ENCODE measurements at regions not wholly inside any gene's neighbourhood (a gene's known extent, or its start where the extent isn't known, plus 50 kb on each side); places are given as distances from the start of the nearest gene placed in this dataset.

DNA sequence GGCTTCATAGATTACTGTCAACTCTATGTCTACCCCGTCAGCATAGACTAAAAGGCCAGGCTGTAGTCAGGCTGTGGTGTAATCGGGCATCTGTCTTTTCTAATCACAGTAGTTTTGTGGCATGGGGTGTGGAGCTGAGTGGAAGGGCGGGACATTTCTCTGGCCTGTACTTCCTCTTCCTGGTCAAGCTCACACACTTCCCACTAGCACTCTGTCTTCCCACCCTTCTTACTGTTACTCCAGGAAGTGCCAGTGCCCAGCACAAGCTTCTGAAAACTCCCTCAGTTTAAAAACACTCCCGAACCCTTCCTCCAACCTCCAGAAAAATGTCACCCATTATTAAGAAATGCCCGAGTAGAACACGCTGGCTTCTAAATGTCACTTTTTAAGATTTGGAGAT is 229.8 kb downstream of the KLF5 start:
- H3K27ac Mint-ChIP-seq, result peak overlapping the region; percentile 89
- peaks cover 9% of the 10 kb centered on the region for H3K4me1 Mint-ChIP-seq (ENCODE audit: unreplicated experiment)
- TF ChIP-seq, protein P1, sequence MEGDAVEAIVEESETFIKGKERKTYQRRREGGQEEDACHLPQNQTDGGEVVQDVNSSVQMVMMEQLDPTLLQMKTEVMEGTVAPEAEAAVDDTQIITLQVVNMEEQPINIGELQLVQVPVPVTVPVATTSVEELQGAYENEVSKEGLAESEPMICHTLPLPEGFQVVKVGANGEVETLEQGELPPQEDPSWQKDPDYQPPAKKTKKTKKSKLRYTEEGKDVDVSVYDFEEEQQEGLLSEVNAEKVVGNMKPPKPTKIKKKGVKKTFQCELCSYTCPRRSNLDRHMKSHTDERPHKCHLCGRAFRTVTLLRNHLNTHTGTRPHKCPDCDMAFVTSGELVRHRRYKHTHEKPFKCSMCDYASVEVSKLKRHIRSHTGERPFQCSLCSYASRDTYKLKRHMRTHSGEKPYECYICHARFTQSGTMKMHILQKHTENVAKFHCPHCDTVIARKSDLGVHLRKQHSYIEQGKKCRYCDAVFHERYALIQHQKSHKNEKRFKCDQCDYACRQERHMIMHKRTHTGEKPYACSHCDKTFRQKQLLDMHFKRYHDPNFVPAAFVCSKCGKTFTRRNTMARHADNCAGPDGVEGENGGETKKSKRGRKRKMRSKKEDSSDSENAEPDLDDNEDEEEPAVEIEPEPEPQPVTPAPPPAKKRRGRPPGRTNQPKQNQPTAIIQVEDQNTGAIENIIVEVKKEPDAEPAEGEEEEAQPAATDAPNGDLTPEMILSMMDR (conservative IDR thresholded peaks at IDR 0.05), result no peak
- DNase-seq (ENCODE audit: extremely low spot score, unreplicated experiment), result no peak
- H3K27me3 Mint-ChIP-seq, result no peaks in the 10 kb centered on the region
- H3K4me3 Mint-ChIP-seq, result peak overlapping the region; percentile 27
- H3K9me3 Mint-ChIP-seq, result peaks cover 21% of the 10 kb centered on the region
- peaks cover 3% of the 10 kb centered on the region for H3K36me3 Mint-ChIP-seq

- Mint-ChIP-seq H3K4me1 (ENCODE audit: unreplicated experiment) (peaks cover 9% of the 10 kb centered on the region), H3K27ac (peak overlapping the region; percentile 89), H3K9me3 (peaks cover 21% of the 10 kb centered on the region), H3K27me3 (no peaks in the 10 kb centered on the region), H3K36me3 (peaks cover 3% of the 10 kb centered on the region), H3K4me3 (no peak overlapping the region)
- DNase-seq (ENCODE audit: extremely low spot score, unreplicated experiment), result no peak
- TF ChIP-seq, protein P1 (conservative IDR thresholded peaks at IDR 0.05), result no peak
Observed at GRCh38 chr13:73287831-73288230, 229.0 kb downstream of the KLF5 start.

DNA sequence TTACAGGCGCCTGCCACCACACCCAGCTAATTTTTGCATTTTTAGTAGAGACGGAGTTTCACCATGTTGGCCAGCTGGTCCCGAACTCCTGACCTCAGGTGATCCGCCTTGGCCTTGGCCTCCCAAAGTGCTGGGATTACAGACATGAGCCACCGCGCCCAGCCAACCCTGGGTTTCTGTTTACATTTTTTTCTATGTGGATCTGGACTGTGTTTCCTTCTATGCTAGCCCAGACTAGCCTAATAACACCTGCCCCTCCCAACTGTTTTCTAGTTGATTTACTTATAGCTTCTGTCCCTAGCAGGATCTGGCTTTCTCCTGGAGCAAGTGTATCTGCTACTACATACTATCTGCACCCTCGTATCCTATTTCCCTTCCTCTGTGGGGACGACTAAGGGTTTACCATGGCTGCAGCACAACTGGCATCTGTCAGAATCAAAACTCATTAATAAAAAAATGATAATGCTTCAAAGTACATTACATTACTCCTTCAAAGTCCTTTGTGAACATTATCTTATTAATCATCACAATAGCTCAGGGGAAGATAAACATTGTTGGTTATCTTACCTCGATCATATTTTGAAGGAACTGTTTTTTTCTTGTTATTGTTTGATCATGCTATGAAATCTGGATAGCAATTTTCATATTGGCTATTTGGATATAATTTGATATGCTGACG is 228.3 kb downstream of the KLF5 start:
- H3K4me3 Mint-ChIP-seq, result peak overlapping the region; percentile 28
- peaks cover 3% of the 10 kb centered on the region for H3K36me3 Mint-ChIP-seq
- peaks cover 21% of the 10 kb centered on the region for H3K9me3 Mint-ChIP-seq
- TF ChIP-seq, protein P1 (conservative IDR thresholded peaks at IDR 0.05), result no peak
- H3K4me1 Mint-ChIP-seq (ENCODE audit: unreplicated experiment), result peaks cover 9% of the 10 kb centered on the region
- no peak for DNase-seq (ENCODE audit: extremely low spot score, unreplicated experiment)
- H3K27me3 Mint-ChIP-seq, result no peaks in the 10 kb centered on the region
- peak overlapping the region; percentile 89 for H3K27ac Mint-ChIP-seq

- peaks cover 21% of the 10 kb centered on the region for H3K9me3 Mint-ChIP-seq
- TF ChIP-seq, protein P1 (conservative IDR thresholded peaks at IDR 0.05), result peak; percentile 31
- H3K36me3 Mint-ChIP-seq, result peaks cover 3% of the 10 kb centered on the region
- H3K27me3 Mint-ChIP-seq, result no peaks in the 10 kb centered on the region
- DNase-seq (ENCODE audit: extremely low spot score, unreplicated experiment), result no peak
- peaks cover 9% of the 10 kb centered on the region for H3K4me1 Mint-ChIP-seq (ENCODE audit: unreplicated experiment)
- peak overlapping the region; percentile 89 for H3K27ac Mint-ChIP-seq
- no peak overlapping the region for H3K4me3 Mint-ChIP-seq
Observed at GRCh38 chr13:73286177-73286576, 227.4 kb downstream of the KLF5 start.

DNA sequence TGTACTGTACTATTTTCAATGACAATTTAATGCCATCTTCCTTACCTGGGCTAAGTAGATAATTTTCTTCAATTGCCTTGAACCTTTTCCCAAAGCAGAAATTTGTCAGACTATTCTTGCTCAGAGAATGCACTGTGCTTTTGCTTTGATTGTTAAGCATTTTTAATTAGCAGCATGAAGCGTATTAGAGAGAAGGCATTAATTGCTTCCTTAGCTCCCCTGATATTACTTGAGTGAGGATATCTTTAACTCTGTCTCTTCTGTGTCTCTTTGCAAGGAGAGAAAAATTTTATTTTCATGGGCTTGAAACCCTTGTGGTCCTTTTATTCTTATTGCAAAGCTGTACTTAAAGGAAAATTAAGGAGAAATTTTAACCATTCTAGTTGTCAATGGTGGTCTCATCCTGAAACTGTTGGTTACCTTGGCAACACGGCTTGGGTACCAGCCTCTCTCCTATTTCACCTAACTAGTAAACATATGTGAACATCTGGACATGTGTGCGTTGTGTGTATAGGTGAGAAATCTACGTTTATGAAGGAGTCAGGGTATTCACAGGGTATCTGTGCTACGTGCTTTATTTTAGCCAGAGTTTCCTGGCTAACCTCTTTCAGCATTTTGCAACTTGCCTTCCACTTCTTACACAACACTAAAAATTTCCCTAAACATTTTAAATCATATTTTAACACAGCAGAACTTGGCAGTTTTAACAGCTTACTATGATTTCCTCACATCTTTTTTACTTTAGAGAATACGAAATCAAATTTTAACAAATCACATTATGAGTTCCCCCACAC is 225.5 kb downstream of the KLF5 start:
- peaks cover 20% of the 10 kb centered on the region for H3K9me3 Mint-ChIP-seq
- peaks cover 8% of the 10 kb centered on the region for H3K4me1 Mint-ChIP-seq (ENCODE audit: unreplicated experiment)
- peaks cover 3% of the 10 kb centered on the region for H3K36me3 Mint-ChIP-seq
- H3K27ac Mint-ChIP-seq, result no peak overlapping the region
- TF ChIP-seq, protein P1 (conservative IDR thresholded peaks at IDR 0.05), result no peak
- H3K4me3 Mint-ChIP-seq, result no peak overlapping the region
- H3K27me3 Mint-ChIP-seq, result no peaks in the 10 kb centered on the region
- no peak for DNase-seq (ENCODE audit: extremely low spot score, unreplicated experiment)

Measured in type B pancreatic cell (in vitro differentiated cells).